ENCODE measurements at regions not wholly inside any gene's neighbourhood (a gene's known extent, or its start where the extent isn't known, plus 50 kb on each side); places are given as distances from the start of the nearest gene placed in this dataset.

DNA sequence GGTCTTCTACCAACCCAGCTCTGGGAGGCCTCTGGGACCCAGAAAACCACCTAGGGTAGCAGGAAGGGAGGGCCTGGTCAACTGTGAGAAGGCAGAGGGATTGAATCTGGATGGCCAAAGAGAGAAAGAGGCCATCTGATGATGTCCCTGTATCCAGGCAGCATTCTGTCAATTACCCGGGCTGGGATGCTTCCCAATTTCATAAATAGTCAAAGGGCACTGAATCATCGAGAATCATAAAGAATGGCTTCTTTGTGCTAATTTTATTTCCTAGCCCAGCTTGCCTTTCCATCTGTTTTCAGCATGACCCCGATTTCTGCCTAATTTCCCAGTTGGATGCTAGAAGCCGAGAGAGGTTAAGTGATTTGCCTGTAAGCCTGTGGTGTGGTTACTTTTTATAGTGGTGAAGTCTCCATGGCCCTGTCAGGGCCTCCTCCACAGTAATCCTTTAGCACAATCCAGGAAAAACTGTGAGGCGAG lies 129.2 kb downstream of the FAM43A start:
- TF ChIP-seq, protein P1, sequence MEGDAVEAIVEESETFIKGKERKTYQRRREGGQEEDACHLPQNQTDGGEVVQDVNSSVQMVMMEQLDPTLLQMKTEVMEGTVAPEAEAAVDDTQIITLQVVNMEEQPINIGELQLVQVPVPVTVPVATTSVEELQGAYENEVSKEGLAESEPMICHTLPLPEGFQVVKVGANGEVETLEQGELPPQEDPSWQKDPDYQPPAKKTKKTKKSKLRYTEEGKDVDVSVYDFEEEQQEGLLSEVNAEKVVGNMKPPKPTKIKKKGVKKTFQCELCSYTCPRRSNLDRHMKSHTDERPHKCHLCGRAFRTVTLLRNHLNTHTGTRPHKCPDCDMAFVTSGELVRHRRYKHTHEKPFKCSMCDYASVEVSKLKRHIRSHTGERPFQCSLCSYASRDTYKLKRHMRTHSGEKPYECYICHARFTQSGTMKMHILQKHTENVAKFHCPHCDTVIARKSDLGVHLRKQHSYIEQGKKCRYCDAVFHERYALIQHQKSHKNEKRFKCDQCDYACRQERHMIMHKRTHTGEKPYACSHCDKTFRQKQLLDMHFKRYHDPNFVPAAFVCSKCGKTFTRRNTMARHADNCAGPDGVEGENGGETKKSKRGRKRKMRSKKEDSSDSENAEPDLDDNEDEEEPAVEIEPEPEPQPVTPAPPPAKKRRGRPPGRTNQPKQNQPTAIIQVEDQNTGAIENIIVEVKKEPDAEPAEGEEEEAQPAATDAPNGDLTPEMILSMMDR (IDR thresholded peaks at IDR 0.05), result no peak
- no peak for TF ChIP-seq POLR2A (IDR thresholded peaks at IDR 0.05)

Data from thyroid gland (tissue), 4 donors.